OCI-LY7 (cell line): ENCODE measurements at regions not wholly inside any gene's neighbourhood (a gene's known extent, or its start where the extent isn't known, plus 50 kb on each side); places are given as distances from the start of the nearest gene placed in this dataset.

Source experiments
- BruUV-seq: library from RNA; stranded (reverse); fragments of 400-500 nt; replicated peaks from 2 replicates; lab custom pipeline; 2021; lab: Mats Ljungman, UMichigan
- CTCF ChIA-PET: fragments of 300-600 bp; sonication (Branson Sonifier 250); formaldehyde crosslinking; loops from one replicate; lab custom pipeline; 2022; ENCODE audit warnings: antibody characterized with exemption; ENCODE audit not compliant: unreplicated experiment; lab: Charles Lee
- POLR2A ChIA-PET: fragments of 300-600 bp; sonication (Branson Sonifier 250); formaldehyde crosslinking; loops from one replicate; lab custom pipeline; 2022; ENCODE audit warnings: antibody characterized with exemption; lab: Charles Lee
- DNase-seq: peaks from one replicate; pipeline ENCODE4 v3.0.0-alpha.2; 2015; ENCODE audit warnings: low spot score
- H2AFZ ChIP-seq: fragments of 200-600 bp; sonication (generic), shearing (Covaris generic); 2 replicates; pipeline ENCODE4 v1.6.1; 2014; ENCODE audit warnings: mild to moderate bottlenecking, antibody characterized with exemption, low read length, moderate library complexity
- H3K27ac ChIP-seq: fragments of 200-600 bp; sonication (generic); 2 replicates; pipeline ENCODE4 v1.5.1; 2014; ENCODE audit warnings: mixed run types, low read depth, mild to moderate bottlenecking, moderate library complexity, low read length, inconsistent platforms; ENCODE audit not compliant: poor library complexity, severe bottlenecking
- H3K36me3 ChIP-seq: fragments of 200-600 bp; sonication (generic); 2 replicates; pipeline ENCODE4 v1.6.1; 2014; ENCODE audit warnings: mild to moderate bottlenecking, antibody characterized with exemption, low read length, moderate library complexity, mixed read lengths; ENCODE audit not compliant: insufficient read depth
- H3K4me1 ChIP-seq: fragments of 200-600 bp; sonication (generic); 2 replicates; pipeline ENCODE4 v1.5.1; 2014; ENCODE audit warnings: mild to moderate bottlenecking, low read length; ENCODE audit not compliant: insufficient read depth, poor library complexity, severe bottlenecking
- H3K4me2 ChIP-seq: fragments of 200-600 bp; sonication (generic); 2 replicates; pipeline ENCODE4 v1.6.1; 2014; ENCODE audit warnings: mild to moderate bottlenecking, low read length
- H3K4me3 ChIP-seq: fragments of 200-600 bp; sonication (generic); 2 replicates; pipeline ENCODE4 v1.5.1; 2014; ENCODE audit warnings: mild to moderate bottlenecking, low read depth, low read length; ENCODE audit not compliant: poor library complexity, severe bottlenecking
- H3K79me2 ChIP-seq: fragments of 200-600 bp; sonication (generic); 2 replicates; pipeline ENCODE4 v1.6.1; 2016; ENCODE audit warnings: low read depth, mild to moderate bottlenecking, low read length, moderate library complexity, mixed read lengths; ENCODE audit not compliant: insufficient read depth
- H3K9me2 ChIP-seq: fragments of 200-600 bp; sonication (generic); 2 replicates; pipeline ENCODE4 v1.6.1; 2016; ENCODE audit warnings: mild to moderate bottlenecking, low read length, mixed read lengths; ENCODE audit not compliant: insufficient read depth
- H3K9me3 ChIP-seq: fragments of 200-600 bp; sonication (generic); 2 replicates; pipeline ENCODE4 v1.6.1; 2014; ENCODE audit warnings: mild to moderate bottlenecking, mixed run types, low read length, mixed read lengths
- H4K20me1 ChIP-seq: fragments of 200-600 bp; sonication (generic); 2 replicates; pipeline ENCODE4 v1.6.1; 2014; ENCODE audit warnings: mild to moderate bottlenecking, antibody characterized with exemption, low read length, moderate library complexity, mixed read lengths; ENCODE audit not compliant: insufficient read depth
- EZH2phosphoT487 ChIP-seq: fragments of 200-600 bp; sonication (generic); IDR thresholded peaks from 2 replicates; pipeline ENCODE4 v1.6.1; 2018; ENCODE audit warnings: low read depth, borderline replicate concordance, mild to moderate bottlenecking, mixed run types, antibody characterized with exemption, low read length, moderate library complexity, mixed read lengths
- intact Hi-C: fragments of 100-400 bp; cut with micrococcal nuclease; formaldehyde crosslinking; loops from one replicate; pipeline ENCODE4 v1.10.0; 2022; ENCODE audit not compliant: unreplicated experiment
- TF ChIP-seq, protein P1 (sequence below): fragments of 200-600 bp; sonication (generic); conservative IDR thresholded peaks from 2 replicates; pipeline ENCODE4 v1.5.1; 2014; ENCODE audit warnings: mild to moderate bottlenecking, antibody characterized with exemption, low read length, moderate library complexity, mixed read lengths

DNA sequence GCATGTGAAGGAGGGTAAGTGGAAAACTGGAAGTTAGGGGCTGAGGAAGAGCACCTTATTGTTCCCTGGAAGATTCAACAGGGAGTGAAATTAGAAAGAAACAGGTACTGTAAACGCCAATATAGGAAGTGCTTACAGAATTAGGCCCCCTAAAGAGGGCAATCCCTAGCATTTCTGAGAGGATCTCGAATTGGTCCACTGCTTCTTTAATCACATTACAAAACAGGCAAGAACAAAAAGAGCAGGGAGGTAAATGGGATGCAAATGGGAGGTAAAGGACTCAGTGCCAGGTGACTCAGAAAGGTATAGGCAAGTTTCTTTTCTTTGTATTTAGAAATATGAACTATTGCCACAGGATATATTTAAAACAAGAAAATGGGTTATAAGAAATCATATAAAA, 116.4 kb upstream of the FANCL start:
- Histone ChIP-seq H3K4me1 (no peaks in the 10 kb centered on the region), H3K79me2 (no peaks in the 10 kb centered on the region), H3K4me2 (no peak overlapping the region), H2AFZ (no peak overlapping the region), H3K9me3 (no peaks in the 10 kb centered on the region), H3K9me2 (no peaks in the 10 kb centered on the region), H4K20me1 (no peaks in the 10 kb centered on the region), H3K27ac (no peak overlapping the region), H3K4me3 (no peak overlapping the region), H3K36me3 (no peaks in the 10 kb centered on the region)
- no peak for DNase-seq
- POLR2A ChIA-PET = no interaction called here
- no TSS peak for BruUV-seq
- CTCF ChIA-PET = no interaction called here
- TF ChIP-seq EZH2phosphoT487 = no peak
- TF ChIP-seq, protein P1, sequence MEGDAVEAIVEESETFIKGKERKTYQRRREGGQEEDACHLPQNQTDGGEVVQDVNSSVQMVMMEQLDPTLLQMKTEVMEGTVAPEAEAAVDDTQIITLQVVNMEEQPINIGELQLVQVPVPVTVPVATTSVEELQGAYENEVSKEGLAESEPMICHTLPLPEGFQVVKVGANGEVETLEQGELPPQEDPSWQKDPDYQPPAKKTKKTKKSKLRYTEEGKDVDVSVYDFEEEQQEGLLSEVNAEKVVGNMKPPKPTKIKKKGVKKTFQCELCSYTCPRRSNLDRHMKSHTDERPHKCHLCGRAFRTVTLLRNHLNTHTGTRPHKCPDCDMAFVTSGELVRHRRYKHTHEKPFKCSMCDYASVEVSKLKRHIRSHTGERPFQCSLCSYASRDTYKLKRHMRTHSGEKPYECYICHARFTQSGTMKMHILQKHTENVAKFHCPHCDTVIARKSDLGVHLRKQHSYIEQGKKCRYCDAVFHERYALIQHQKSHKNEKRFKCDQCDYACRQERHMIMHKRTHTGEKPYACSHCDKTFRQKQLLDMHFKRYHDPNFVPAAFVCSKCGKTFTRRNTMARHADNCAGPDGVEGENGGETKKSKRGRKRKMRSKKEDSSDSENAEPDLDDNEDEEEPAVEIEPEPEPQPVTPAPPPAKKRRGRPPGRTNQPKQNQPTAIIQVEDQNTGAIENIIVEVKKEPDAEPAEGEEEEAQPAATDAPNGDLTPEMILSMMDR = no peak
- intact Hi-C loops = no loop called here

DNA sequence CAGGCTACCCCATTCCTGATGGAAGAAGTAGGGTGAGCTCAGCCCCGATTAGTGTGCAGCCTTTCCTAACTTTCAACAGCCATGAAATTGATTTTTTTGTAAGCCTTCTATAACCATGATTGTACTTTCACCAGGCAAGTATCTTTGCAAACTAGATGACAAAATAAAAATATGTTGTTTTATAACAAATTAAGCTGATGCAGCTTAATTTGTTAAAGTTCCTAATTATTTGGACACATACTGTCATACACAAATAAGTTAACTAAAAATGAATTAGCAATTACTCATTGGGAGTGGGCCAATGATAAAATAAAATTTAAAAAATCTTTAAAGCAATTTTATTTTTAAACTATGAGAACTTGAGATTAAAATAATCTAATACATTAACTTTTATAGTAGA, 113.1 kb upstream of the FANCL start:
- Histone ChIP-seq H3K79me2 (no peaks in the 10 kb centered on the region), H3K4me3 (no peak overlapping the region), H3K4me2 (no peak overlapping the region), H4K20me1 (no peaks in the 10 kb centered on the region), H3K36me3 (no peaks in the 10 kb centered on the region), H2AFZ (no peak overlapping the region), H3K27ac (no peak overlapping the region), H3K9me2 (no peaks in the 10 kb centered on the region), H3K4me1 (no peaks in the 10 kb centered on the region), H3K9me3 (no peaks in the 10 kb centered on the region)
- intact Hi-C loops = no loop called here
- ChIA-PET POLR2A (no interaction called here), CTCF (no interaction called here)
- no TSS peak for BruUV-seq
- TF ChIP-seq EZH2phosphoT487 = no peak
- TF ChIP-seq, protein P1 = no peak
- DNase-seq = no peak

DNA sequence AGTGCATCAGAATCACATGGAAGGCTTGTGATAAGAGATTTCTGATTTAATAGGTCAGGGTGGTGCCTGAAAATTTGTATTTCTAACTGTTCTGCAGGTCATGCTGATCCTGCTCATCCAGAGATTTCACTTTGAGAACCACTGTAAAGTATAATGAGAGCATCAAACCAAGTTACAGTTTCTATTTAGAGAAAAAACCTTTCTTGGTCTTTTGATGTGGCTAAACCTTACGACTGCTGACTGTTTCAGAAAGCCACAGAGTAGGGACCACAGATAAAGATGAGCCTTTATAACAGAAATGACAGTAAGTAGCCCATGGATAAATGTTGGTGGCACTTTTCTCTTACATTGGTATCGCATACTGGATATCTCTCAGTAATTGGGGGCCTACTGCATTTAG, 109.4 kb upstream of the FANCL start:
- Histone ChIP-seq H3K4me3 (no peak overlapping the region), H3K27ac (no peak overlapping the region), H3K9me3 (no peaks in the 10 kb centered on the region), H3K4me1 (no peaks in the 10 kb centered on the region), H2AFZ (no peak overlapping the region), H3K79me2 (no peaks in the 10 kb centered on the region), H4K20me1 (no peaks in the 10 kb centered on the region), H3K36me3 (no peaks in the 10 kb centered on the region), H3K9me2 (no peaks in the 10 kb centered on the region), H3K4me2 (no peak overlapping the region)
- ChIA-PET POLR2A (no interaction called here), CTCF (no interaction called here)
- intact Hi-C loops = no loop called here
- BruUV-seq = no TSS peak
- no peak for TF ChIP-seq EZH2phosphoT487
- TF ChIP-seq, protein P1 = no peak
- DNase-seq = no peak
